Ammon's horn (tissue), 1 donor: ENCODE measurements at regions not wholly inside any gene's neighbourhood (a gene's known extent, or its start where the extent isn't known, plus 50 kb on each side); places are given as distances from the start of the nearest gene placed in this dataset.

Experiments used
- DNase-seq: peaks from one replicate; pipeline ENCODE4 v3.0.0-alpha.2; 2016; ENCODE audit warnings: low spot score

- no peak for DNase-seq
Observed at GRCh38 chr3:18079739-18080138, 337.3 kb upstream of the TBC1D5 start.

- no peak for DNase-seq
Observed at GRCh38 chr3:18079062-18079461, 336.6 kb upstream of the TBC1D5 start.

GRCh38 chr3:18077128-18077840 is 334.9 kb upstream of the TBC1D5 start:
- DNase-seq, result no peak

- no peak for DNase-seq
Observed at GRCh38 chr3:18076301-18076700, 333.9 kb upstream of the TBC1D5 start.

GRCh38 chr3:18075799-18076198 is 333.4 kb upstream of the TBC1D5 start:
- DNase-seq, result no peak

GRCh38 chr3:18071833-18072232 is 329.4 kb upstream of the TBC1D5 start:
- DNase-seq, result no peak

GRCh38 chr3:18070944-18071343 is 328.5 kb upstream of the TBC1D5 start:
- no peak for DNase-seq

GRCh38 chr3:18070231-18070630 is 327.8 kb upstream of the TBC1D5 start:
- no peak for DNase-seq

- DNase-seq, result no peak
Observed at GRCh38 chr3:18069568-18069967, 327.1 kb upstream of the TBC1D5 start.

- DNase-seq, result no peak
Observed at GRCh38 chr3:18066899-18067582, 324.6 kb upstream of the TBC1D5 start.

- no peak for DNase-seq
Observed at GRCh38 chr3:18064586-18064985, 322.2 kb upstream of the TBC1D5 start.

- no peak for DNase-seq
Observed at GRCh38 chr3:18062657-18063025, 320.2 kb upstream of the TBC1D5 start.

- DNase-seq, result no peak
Observed at GRCh38 chr3:18061737-18062656, 319.6 kb upstream of the TBC1D5 start.

- no peak for DNase-seq
Observed at GRCh38 chr3:18058666-18059065, 316.2 kb upstream of the TBC1D5 start.

GRCh38 chr3:18057471-18058091 is 315.1 kb upstream of the TBC1D5 start:
- DNase-seq, result no peak

- DNase-seq, result no peak
Observed at GRCh38 chr3:18054625-18055024, 312.2 kb upstream of the TBC1D5 start.

GRCh38 chr3:18051306-18051705 is 308.9 kb upstream of the TBC1D5 start:
- no peak for DNase-seq

GRCh38 chr3:18049096-18049495 is 306.7 kb upstream of the TBC1D5 start:
- DNase-seq, result peak; percentile 27

GRCh38 chr3:18047052-18047451 is 304.6 kb upstream of the TBC1D5 start:
- DNase-seq, result no peak

- no peak for DNase-seq
Observed at GRCh38 chr3:18046131-18046915, 303.9 kb upstream of the TBC1D5 start.
